Esophagus muscularis mucosa (tissue), 4 donors: ENCODE measurements at regions not wholly inside any gene's neighbourhood (a gene's known extent, or its start where the extent isn't known, plus 50 kb on each side); places are given as distances from the start of the nearest gene placed in this dataset.

ENCODE experiments used
- DNase-seq: peaks from one replicate; pipeline ENCODE4 v3.0.0-alpha.2; 2017; ENCODE audit errors: extremely low spot score
- H3K27ac ChIP-seq, 4 donors: fragments of 200-600 bp; sonication (generic); replicated peaks in 1 of 4; 1 replicate in 3 of 4; 2 replicates in 1 of 4; pipeline ENCODE4 v1.5.1; 2016 to 2019; ENCODE audit warnings: mild to moderate bottlenecking in 1 of 4
- H3K27me3 ChIP-seq, 4 donors: fragments of 200-600 bp; sonication (generic); one replicate each; pipeline versions ENCODE4 v1.5.1 to v1.6.0; 2016 to 2019
- H3K36me3 ChIP-seq, 4 donors: fragments of 200-600 bp; sonication (generic); one replicate each; pipeline ENCODE4 v1.5.1; 2016 to 2019
- H3K4me1 ChIP-seq, 4 donors: fragments of 200-600 bp; sonication (generic); one replicate each; pipeline ENCODE4 v1.5.1; 2016 to 2019
- H3K4me3 ChIP-seq, 4 donors: fragments of 200-600 bp; sonication (generic); 1 replicate in 2 of 4; 2 replicates in 2 of 4; pipeline ENCODE4 v1.5.1; 2016 to 2019; ENCODE audit warnings: mild to moderate bottlenecking in 4 of 4, moderate library complexity in 1 of 4
- H3K9me3 ChIP-seq, 4 donors: fragments of 200-600 bp; sonication (generic); 1 replicate in 3 of 4; 2 replicates in 1 of 4; pipeline ENCODE4 v1.5.1; 2016 to 2019
- EP300 ChIP-seq: sonication (generic); formaldehyde crosslinking; IDR thresholded peaks from one replicate; pipeline ENCODE4 v1.6.1; 2017; ENCODE audit warnings: antibody characterized with exemption
- POLR2A ChIP-seq: fragments of 450-650 bp; IDR thresholded peaks from one replicate; pipeline ENCODE4 v1.6.1; 2017; ENCODE audit warnings: antibody characterized with exemption, moderate library complexity, mild to moderate bottlenecking, low read depth
- POLR2AphosphoS5 ChIP-seq, 2 donors: sonication (generic); formaldehyde crosslinking; IDR thresholded peaks; one replicate each; pipeline ENCODE4 v1.6.1; 2017; ENCODE audit warnings: antibody characterized with exemption in 2 of 2
- WGBS: methylation state at CpG from one replicate; pipeline ENCODE4 v1.1.5; 2018; 5-methylcytosine and 5-hydroxymethylcytosine counted together
- intact Hi-C: fragments of 100-400 bp; cut with DNase I; formaldehyde crosslinking; loops from one replicate; pipeline ENCODE4 v1.15.1; 2023
- TF ChIP-seq, protein P1 (sequence below), 3 experiments: fragments of 200-600 bp in 2 of 3; fragments of 450-650 bp in 1 of 3; sonication (generic) in 2 of 3; IDR thresholded peaks; one replicate each; pipeline ENCODE4 v1.5.1; 2017 to 2019; ENCODE audit warnings: antibody characterized with exemption in 3 of 3, mild to moderate bottlenecking in 2 of 3, moderate library complexity in 1 of 3

DNA sequence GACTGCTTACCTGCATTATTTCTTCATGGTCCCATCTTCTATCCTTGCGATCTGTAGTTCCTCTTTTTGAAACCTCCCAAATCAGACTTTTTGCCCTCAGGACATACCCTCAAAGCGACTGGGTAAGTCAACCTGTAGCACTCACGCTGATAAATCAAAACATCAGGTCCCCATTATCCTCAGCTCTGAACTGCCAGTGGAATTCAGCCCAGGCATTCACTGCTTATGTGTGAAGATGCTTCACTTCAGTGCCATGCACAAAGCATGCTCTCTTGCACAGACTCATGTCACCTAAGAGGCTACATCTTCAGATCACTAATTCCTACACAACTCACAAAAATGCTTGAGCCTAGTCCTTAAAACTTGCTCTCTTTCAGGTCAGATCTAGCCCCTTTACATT is 283.6 kb upstream of the KLF6 start:
- no peak overlapping the region for H3K27ac ChIP-seq
- no peaks in the 10 kb centered on the region for H3K9me3 ChIP-seq
- TF ChIP-seq, protein P1, sequence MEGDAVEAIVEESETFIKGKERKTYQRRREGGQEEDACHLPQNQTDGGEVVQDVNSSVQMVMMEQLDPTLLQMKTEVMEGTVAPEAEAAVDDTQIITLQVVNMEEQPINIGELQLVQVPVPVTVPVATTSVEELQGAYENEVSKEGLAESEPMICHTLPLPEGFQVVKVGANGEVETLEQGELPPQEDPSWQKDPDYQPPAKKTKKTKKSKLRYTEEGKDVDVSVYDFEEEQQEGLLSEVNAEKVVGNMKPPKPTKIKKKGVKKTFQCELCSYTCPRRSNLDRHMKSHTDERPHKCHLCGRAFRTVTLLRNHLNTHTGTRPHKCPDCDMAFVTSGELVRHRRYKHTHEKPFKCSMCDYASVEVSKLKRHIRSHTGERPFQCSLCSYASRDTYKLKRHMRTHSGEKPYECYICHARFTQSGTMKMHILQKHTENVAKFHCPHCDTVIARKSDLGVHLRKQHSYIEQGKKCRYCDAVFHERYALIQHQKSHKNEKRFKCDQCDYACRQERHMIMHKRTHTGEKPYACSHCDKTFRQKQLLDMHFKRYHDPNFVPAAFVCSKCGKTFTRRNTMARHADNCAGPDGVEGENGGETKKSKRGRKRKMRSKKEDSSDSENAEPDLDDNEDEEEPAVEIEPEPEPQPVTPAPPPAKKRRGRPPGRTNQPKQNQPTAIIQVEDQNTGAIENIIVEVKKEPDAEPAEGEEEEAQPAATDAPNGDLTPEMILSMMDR (IDR thresholded peaks at IDR 0.05) = no peak
- no peak for TF ChIP-seq POLR2AphosphoS5 (IDR thresholded peaks at IDR 0.05)
- TF ChIP-seq POLR2A = no peak
- no peak for TF ChIP-seq EP300
- no peaks in the 10 kb centered on the region for H3K27me3 ChIP-seq
- peaks cover under 1 to 9% (median 3%) of the 10 kb centered on the region in 4 donors for H3K4me1 ChIP-seq
- WGBS = 97% methylated on average over 3 of the region's 3 CpGs
- DNase-seq = no peak
- H3K36me3 ChIP-seq = no peaks in the 10 kb centered on the region
- intact Hi-C loops = loop anchor here (10.0 kb wide), 1 partner anchor 586 kb away; no protein-coding TSS in a partner anchor
- H3K4me3 ChIP-seq = no peak overlapping the region

DNA sequence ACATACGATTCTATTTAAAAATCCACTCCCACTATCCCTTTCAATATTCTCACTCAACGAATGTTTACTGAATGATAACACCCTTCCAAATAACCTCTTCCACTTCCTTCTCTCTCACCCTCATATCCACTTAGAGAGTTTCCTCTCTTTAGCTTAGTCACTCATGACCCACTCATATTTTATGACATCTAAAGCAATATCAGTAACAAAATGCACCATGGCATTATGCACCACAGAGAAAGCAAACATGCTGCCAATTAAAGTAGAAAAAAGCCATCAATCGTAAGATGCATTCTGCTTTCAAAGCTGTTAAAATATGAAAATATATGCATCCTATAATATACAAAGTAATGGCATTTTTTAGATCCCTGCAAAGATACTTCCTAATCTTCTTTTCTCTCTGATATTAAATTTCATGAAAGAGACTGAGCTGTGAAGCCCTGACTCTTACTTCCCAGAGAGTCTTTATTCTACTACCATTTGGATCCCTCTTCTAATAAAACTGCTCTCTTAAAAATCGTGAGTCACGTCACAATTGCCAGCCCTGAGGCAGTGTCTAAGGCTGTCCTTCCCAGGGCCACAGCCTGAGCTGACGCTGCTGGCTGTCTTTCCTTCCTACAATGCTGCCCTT is 283.0 kb upstream of the KLF6 start:
- 73% methylated on average over 6 of the region's 6 CpGs for WGBS
- Histone ChIP-seq H3K9me3 (no peaks in the 10 kb centered on the region), H3K36me3 (no peaks in the 10 kb centered on the region), H3K27me3 (no peaks in the 10 kb centered on the region), H3K4me3 (no peak overlapping the region), H3K4me1 (peaks cover 0 to 7% (median 3%) of the 10 kb centered on the region in 4 donors), H3K27ac (no peak overlapping the region)
- intact Hi-C loops = loop anchor here (10.0 kb wide), 1 partner anchor 587 kb away; no protein-coding TSS in a partner anchor
- no peak for DNase-seq
- TF ChIP-seq, protein P1 (IDR thresholded peaks at IDR 0.05) = no peak
- no peak for TF ChIP-seq POLR2A
- no peak for TF ChIP-seq EP300
- no peak for TF ChIP-seq POLR2AphosphoS5 (IDR thresholded peaks at IDR 0.05)

DNA sequence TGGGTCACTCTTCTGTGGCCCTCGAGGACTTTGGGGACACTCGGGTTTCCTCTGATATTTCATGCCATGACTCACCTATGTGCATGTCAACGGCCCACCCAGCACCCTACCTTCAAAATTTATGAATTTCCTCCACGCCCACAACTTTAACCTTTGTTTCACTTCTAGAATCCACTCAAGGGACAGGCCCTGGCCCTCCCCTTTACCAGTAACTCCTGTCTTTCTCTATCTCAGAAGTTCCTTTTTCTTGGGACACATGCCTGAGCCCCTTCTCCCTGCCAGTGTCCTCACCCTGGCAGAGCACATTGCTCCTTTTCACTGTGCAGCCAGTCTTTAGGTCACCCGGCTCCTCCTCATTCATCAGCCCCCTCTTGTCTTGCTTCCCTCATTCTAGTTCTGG is 282.5 kb upstream of the KLF6 start:
- no peak for TF ChIP-seq POLR2AphosphoS5 (IDR thresholded peaks at IDR 0.05)
- no peak for TF ChIP-seq POLR2A
- TF ChIP-seq EP300 = no peak
- TF ChIP-seq, protein P1 (IDR thresholded peaks at IDR 0.05) = no peak
- DNase-seq = no peak
- Histone ChIP-seq H3K9me3 (no peaks in the 10 kb centered on the region), H3K4me3 (no peak overlapping the region), H3K27me3 (no peaks in the 10 kb centered on the region), H3K27ac (no peak overlapping the region), H3K4me1 (peaks cover 1 to 7% (median 4%) of the 10 kb centered on the region in 4 donors), H3K36me3 (no peaks in the 10 kb centered on the region)
- 69% methylated on average over 5 of the region's 5 CpGs for WGBS
- intact Hi-C loops = loop anchor here (10.0 kb wide), 1 partner anchor 587 kb away; no protein-coding TSS in a partner anchor

DNA sequence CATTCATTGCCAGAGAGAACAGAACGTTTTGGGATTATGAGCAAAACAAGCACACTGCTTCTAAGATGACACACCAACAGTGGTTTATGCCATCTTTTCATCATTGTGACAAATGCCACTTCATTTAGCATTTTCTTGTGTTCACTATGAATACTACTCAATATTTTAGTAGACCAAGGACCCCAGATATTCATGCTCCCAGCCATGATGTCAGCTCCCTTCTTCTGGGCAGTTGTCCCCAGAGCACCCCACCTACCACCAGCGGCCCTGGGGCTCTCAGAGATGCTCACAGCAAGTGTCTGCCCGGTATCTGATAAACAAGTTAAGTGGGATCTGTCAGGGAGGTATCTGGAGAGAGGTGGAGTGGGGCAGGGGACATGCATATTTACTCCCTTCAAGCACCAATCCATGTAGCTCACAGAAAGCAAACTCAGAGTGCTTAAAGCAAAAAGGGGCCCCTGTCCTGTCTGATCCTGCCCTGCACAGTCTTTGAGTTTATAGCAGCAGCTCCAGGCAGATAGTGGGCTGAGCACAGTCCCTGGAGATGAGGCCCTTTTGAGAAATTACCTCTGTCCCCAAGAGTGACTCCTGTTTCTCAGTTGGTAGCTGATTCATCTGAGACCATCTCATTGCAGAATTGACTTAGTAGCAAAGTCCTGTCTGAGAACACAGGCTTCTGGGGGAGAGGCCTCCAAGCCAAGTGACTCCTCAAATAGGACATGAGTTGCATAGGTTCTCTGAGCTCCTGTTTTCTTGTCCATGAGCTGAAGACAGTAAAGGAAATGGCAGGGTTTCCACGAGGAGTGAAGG is 281.8 kb upstream of the KLF6 start:
- intact Hi-C loops = loop anchor here (10.0 kb wide), 1 partner anchor 588 kb away; no protein-coding TSS in a partner anchor
- 90% methylated on average over 4 of the region's 4 CpGs for WGBS
- no peak for DNase-seq
- Histone ChIP-seq H3K27me3 (no peaks in the 10 kb centered on the region), H3K4me3 (no peak overlapping the region), H3K36me3 (no peaks in the 10 kb centered on the region), H3K4me1 (peaks cover 9 to 13% (median 11%) of the 10 kb centered on the region in 4 donors), H3K27ac (no peak overlapping the region), H3K9me3 (no peaks in the 10 kb centered on the region)
- TF ChIP-seq POLR2A (no peak), EP300 (no peak), POLR2AphosphoS5 (IDR thresholded peaks at IDR 0.05) (no peak)
- TF ChIP-seq, protein P1 (IDR thresholded peaks at IDR 0.05) = no peak
